ENCODE measurements at regions not wholly inside any gene's neighbourhood (a gene's known extent, or its start where the extent isn't known, plus 50 kb on each side); places are given as distances from the start of the nearest gene placed in this dataset.

DNA sequence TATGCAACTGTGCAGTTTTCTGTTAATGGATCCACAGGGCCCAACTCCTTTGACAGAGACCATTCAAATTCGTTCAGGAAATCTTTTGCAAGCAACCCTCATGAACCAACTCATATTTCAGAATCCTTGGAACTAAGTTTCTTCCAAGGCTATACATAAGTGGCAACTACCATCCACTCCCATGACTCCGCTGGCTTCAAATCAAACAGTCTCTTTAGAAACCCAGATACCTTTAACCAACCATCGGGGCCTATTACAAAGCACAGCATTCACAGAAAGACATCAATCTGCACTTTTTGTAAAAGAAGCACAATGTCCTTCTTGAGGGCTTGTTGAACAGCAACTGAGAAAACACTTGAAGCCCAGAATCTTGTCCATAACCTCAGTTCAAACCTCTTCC lies 526.9 kb downstream of the DTWD2 start:
- Histone ChIP-seq H3K4me1 (ENCODE audit: insufficient read depth, low read length) (no peaks in the 10 kb centered on the region), H4K91ac (ENCODE audit: insufficient read length, low read depth, low read length) (no peak overlapping the region), H3K79me1 (ENCODE audit: insufficient read depth, low read depth, low read length, poor library complexity, severe bottlenecking) (no peaks in the 10 kb centered on the region), H3K14ac (ENCODE audit: insufficient read depth, low read length) (no peak overlapping the region), H2BK15ac (ENCODE audit: low read depth, low read length) (no peak overlapping the region), H3K56ac (ENCODE audit: insufficient read length, low read depth, low read length) (no peak overlapping the region), H2BK12ac (ENCODE audit: insufficient read length, low read depth, low read length) (no peak overlapping the region), H3K4ac (ENCODE audit: low read depth, low read length) (no peak overlapping the region), H3K4me2 (ENCODE audit: insufficient read depth, insufficient read length, low read length) (no peak overlapping the region), H3K27ac (ENCODE audit: insufficient read length, low read depth, low read length) (no peak overlapping the region), H3T11ph (ENCODE audit: low read length) (no peak overlapping the region), H4K5ac (ENCODE audit: insufficient read length, low read depth, low read length) (no peak overlapping the region), H2BK20ac (ENCODE audit: low read depth, low read length, poor library complexity, severe bottlenecking) (no peak overlapping the region), H3K9ac (ENCODE audit: extremely low read depth, insufficient read length, low read length) (no peak overlapping the region), H3K23me2 (ENCODE audit: insufficient read length, low read depth, low read length, poor library complexity, severe bottlenecking) (no peaks in the 10 kb centered on the region), H3K79me2 (ENCODE audit: insufficient read depth, low read length) (no peaks in the 10 kb centered on the region; the same call in 1 of the 2 replicates), H2AK5ac (ENCODE audit: insufficient read length, low read length) (no peak overlapping the region), H2BK5ac (ENCODE audit: insufficient read length, low read length) (no peak overlapping the region), H3K27me3 (ENCODE audit: insufficient read depth, low read length) (no peaks in the 10 kb centered on the region), H3K18ac (ENCODE audit: insufficient read length, low read depth, low read length) (no peak overlapping the region), H3K23ac (ENCODE audit: insufficient read length, low read depth, low read length) (no peak overlapping the region), H3K9me3 (ENCODE audit: control insufficient read depth, low read depth, low read length) (no peaks in the 10 kb centered on the region), H4K20me1 (ENCODE audit: control insufficient read depth, insufficient read depth, insufficient read length) (no peaks in the 10 kb centered on the region), H2AFZ (ENCODE audit: low read length) (no peak overlapping the region), H4K8ac (replicated peaks; ENCODE audit: insufficient read length, low read depth, low read length) (no peak overlapping the region), H2BK120ac (ENCODE audit: low read depth, low read length, poor library complexity, severe bottlenecking) (no peak overlapping the region)
- WGBS (ENCODE audit: extremely low coverage, insufficient read length, low lambda C conversion rate) = no CpG with 5 or more reads among the region's 3 CpGs
- TF ChIP-seq, protein P1, sequence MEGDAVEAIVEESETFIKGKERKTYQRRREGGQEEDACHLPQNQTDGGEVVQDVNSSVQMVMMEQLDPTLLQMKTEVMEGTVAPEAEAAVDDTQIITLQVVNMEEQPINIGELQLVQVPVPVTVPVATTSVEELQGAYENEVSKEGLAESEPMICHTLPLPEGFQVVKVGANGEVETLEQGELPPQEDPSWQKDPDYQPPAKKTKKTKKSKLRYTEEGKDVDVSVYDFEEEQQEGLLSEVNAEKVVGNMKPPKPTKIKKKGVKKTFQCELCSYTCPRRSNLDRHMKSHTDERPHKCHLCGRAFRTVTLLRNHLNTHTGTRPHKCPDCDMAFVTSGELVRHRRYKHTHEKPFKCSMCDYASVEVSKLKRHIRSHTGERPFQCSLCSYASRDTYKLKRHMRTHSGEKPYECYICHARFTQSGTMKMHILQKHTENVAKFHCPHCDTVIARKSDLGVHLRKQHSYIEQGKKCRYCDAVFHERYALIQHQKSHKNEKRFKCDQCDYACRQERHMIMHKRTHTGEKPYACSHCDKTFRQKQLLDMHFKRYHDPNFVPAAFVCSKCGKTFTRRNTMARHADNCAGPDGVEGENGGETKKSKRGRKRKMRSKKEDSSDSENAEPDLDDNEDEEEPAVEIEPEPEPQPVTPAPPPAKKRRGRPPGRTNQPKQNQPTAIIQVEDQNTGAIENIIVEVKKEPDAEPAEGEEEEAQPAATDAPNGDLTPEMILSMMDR (conservative IDR thresholded peaks at IDR 0.05) = no peak
- Mint-ChIP-seq H3K4me3 (no peak overlapping the region), H3K4me1 (peaks cover 13 to 14% of the 10 kb centered on the region in 2 experiments), H3K36me3 (ENCODE audit: insufficient read depth in 1 of 3, low read depth in 3 of 3) (no peaks in the 10 kb centered on the region), H3K27me3 (ENCODE audit: low read depth) (no peaks in the 10 kb centered on the region), H3K9me3 (no peaks in the 10 kb centered on the region; a peak in 1 of 5 replicates), H3K27ac (peak overlapping the region in 1 of 3 experiments; percentile 26; a peak in 1 of 7 replicates)
- DNase-seq = no peak
